Aorta (tissue), 5 donors: ENCODE measurements at regions not wholly inside any gene's neighbourhood (a gene's known extent, or its start where the extent isn't known, plus 50 kb on each side); places are given as distances from the start of the nearest gene placed in this dataset.

Source experiments
- ATAC-seq: fragments of 200-7000 bp; cut with Tn5 transposase; one replicate; pipeline ENCODE4 v1.9.1; 2022; ENCODE audit warnings: moderate library complexity; ENCODE audit not compliant: low FRiP score
- DNase-seq, 2 donors: peaks; one replicate each; pipeline ENCODE4 v3.0.0-alpha.2; 2020
- H3K27ac ChIP-seq, 2 donors: one replicate each; pipeline ENCODE4 v1.5.1; 2013; ENCODE audit warnings: low read length in 2 of 2, mild to moderate bottlenecking in 2 of 2, moderate library complexity in 2 of 2, control low read depth in 1 of 2, inconsistent platforms in 1 of 2, low read depth in 1 of 2
- H3K27me3 ChIP-seq, 2 donors: one replicate each; pipeline ENCODE4 v1.6.1; 2013; ENCODE audit warnings: control low read depth in 1 of 2, low read length in 1 of 2, mild to moderate bottlenecking in 1 of 2, moderate library complexity in 1 of 2; ENCODE audit not compliant: insufficient read depth in 2 of 2, control insufficient read depth in 1 of 2
- H3K36me3 ChIP-seq, 2 donors: one replicate each; pipeline ENCODE4 v1.6.1; 2013; ENCODE audit warnings: control low read depth in 1 of 2, low read length in 1 of 2, mild to moderate bottlenecking in 1 of 2; ENCODE audit not compliant: insufficient read depth in 2 of 2, control insufficient read depth in 1 of 2
- H3K4me1 ChIP-seq, 2 donors: one replicate each; pipeline ENCODE4 v1.6.1; 2013; ENCODE audit warnings: low read length in 2 of 2, control low read depth in 1 of 2, mild to moderate bottlenecking in 1 of 2, moderate library complexity in 1 of 2; ENCODE audit not compliant: insufficient read depth in 2 of 2, control insufficient read depth in 1 of 2
- H3K4me3 ChIP-seq, 2 donors: one replicate each; pipeline ENCODE4 v1.5.1; 2013; ENCODE audit warnings: low read length in 2 of 2, control low read depth in 1 of 2, mild to moderate bottlenecking in 1 of 2
- H3K9me3 ChIP-seq: one replicate; pipeline ENCODE4 v1.6.1; 2013; ENCODE audit warnings: mild to moderate bottlenecking, low read length; ENCODE audit not compliant: control insufficient read depth
- WGBS, 2 donors: extraction: QIAGEN DNeasy Blood & Tissue Kit; methylation state at CpG; one replicate each; pipeline ENCODE4 v1.1.7; 2013; 5-methylcytosine and 5-hydroxymethylcytosine counted together
- intact Hi-C, 2 donors: fragments of 100-400 bp; cut with DNase I; formaldehyde crosslinking; loops; one replicate each; pipeline versions ENCODE4 v1.14.2 to v1.15.0; 2022
- donor health status: healthy with polysubstance abuse.
- donor health status: Bipolar disorder and iron deficiency.
- donor health status: DM: no; HTN: no; CAD: no.
- donor health status: DM: no; HTN: no; CAD: no.
- donor health status: DM: yes; HTN: yes; CAD: no.

GRCh38 chr2:30359644-30360167 lies 87.3 kb upstream of the LCLAT1 start:
- peak; percentile 81 for ATAC-seq
- H3K27ac ChIP-seq = peak overlapping the region; percentile 59 to 87
- H3K27me3 ChIP-seq = no peaks in the 10 kb centered on the region
- peaks cover 5 to 7% of the 10 kb centered on the region in 2 donors for H3K4me1 ChIP-seq
- no peaks in the 10 kb centered on the region for H3K9me3 ChIP-seq
- no peak overlapping the region for H3K4me3 ChIP-seq
- DNase-seq = peak in 1 of 2 donors; percentile 77
- no peaks in the 10 kb centered on the region for H3K36me3 ChIP-seq
- 9 to 10% methylated on average over 7 of the region's 7 CpGs for WGBS, 2 donors
- intact Hi-C loops = loop anchor here (5.0 to 10.0 kb wide), 4 partner anchors 63 to 1712 kb away; partner anchors contain the start of gene LBH (in 1 of the 2)

GRCh38 chr2:30361751-30362394 lies 85.2 kb upstream of the LCLAT1 start:
- H3K4me1 ChIP-seq = peaks cover 5 to 7% of the 10 kb centered on the region in 2 donors
- no peaks in the 10 kb centered on the region for H3K9me3 ChIP-seq
- intact Hi-C loops = loop anchor here (5.0 to 10.0 kb wide), 3 partner anchors 60 to 333 kb away; partner anchors contain the start of gene LBH (in 1 of the 2)
- no peak for ATAC-seq
- WGBS, 2 donors = 84 to 86% methylated on average over 11 of the region's 11 CpGs
- H3K27ac ChIP-seq = peak overlapping the region; percentile 87 to 88
- H3K36me3 ChIP-seq = no peaks in the 10 kb centered on the region
- no peak overlapping the region for H3K4me3 ChIP-seq
- no peaks in the 10 kb centered on the region for H3K27me3 ChIP-seq
- DNase-seq = no peak

- H3K4me3 ChIP-seq = no peak overlapping the region
- intact Hi-C loops = loop anchor here (5.0 to 10.0 kb wide), 3 partner anchors 60 to 332 kb away; partner anchors contain the start of gene LBH (in 1 of the 2)
- no peaks in the 10 kb centered on the region for H3K27me3 ChIP-seq
- WGBS, 2 donors = 24 to 25% methylated on average over 4 of the region's 4 CpGs
- no peaks in the 10 kb centered on the region for H3K36me3 ChIP-seq
- no peaks in the 10 kb centered on the region for H3K9me3 ChIP-seq
- peaks cover 5 to 7% of the 10 kb centered on the region in 2 donors for H3K4me1 ChIP-seq
- ATAC-seq (peak; percentile 56), DNase-seq (peak in 1 of 2 donors; percentile 59)
- peak overlapping the region; percentile 87 to 88 for H3K27ac ChIP-seq
These were observed 84.5 kb upstream of the LCLAT1 start for GRCh38 chr2:30362468-30363081.

GRCh38 chr2:30363406-30363805 lies 83.6 kb upstream of the LCLAT1 start:
- Histone ChIP-seq H3K4me1 (peaks cover 5 to 7% of the 10 kb centered on the region in 2 donors), H3K27ac (peak overlapping the region; percentile 37 to 75)
- ATAC-seq = no peak

GRCh38 chr2:30365201-30365600 lies 81.8 kb upstream of the LCLAT1 start:
- Histone ChIP-seq H3K4me3 (no peak overlapping the region), H3K9me3 (no peaks in the 10 kb centered on the region), H3K27me3 (no peaks in the 10 kb centered on the region), H3K4me1 (peaks cover 5 to 7% of the 10 kb centered on the region in 2 donors), H3K36me3 (no peaks in the 10 kb centered on the region), H3K27ac (no peak overlapping the region)
- no peak for ATAC-seq
- WGBS, 2 donors = 96 to 98% methylated on average over 10 of the region's 10 CpGs
- intact Hi-C loops = loop anchor here in 1 of 2 donors (10.0 kb wide), 1 partner anchor 330 kb away; no protein-coding TSS in a partner anchor
- no peak for DNase-seq

More at GRCh38 chr2:30363406-30363805, 83.6 kb upstream of the LCLAT1 start:
- Histone ChIP-seq H3K9me3 (no peaks in the 10 kb centered on the region), H3K27me3 (no peaks in the 10 kb centered on the region), H3K36me3 (no peaks in the 10 kb centered on the region), H3K4me3 (no peak overlapping the region)
- 92 to 93% methylated on average over 3 of the region's 3 CpGs for WGBS, 2 donors
- DNase-seq = no peak
- intact Hi-C loops = loop anchor here (5.0 to 10.0 kb wide), 3 partner anchors 59 to 331 kb away; partner anchors contain the start of gene LBH (in 1 of the 2)

- no peak for DNase-seq
- H3K9me3 ChIP-seq = no peaks in the 10 kb centered on the region
- no peak for ATAC-seq
- H3K27me3 ChIP-seq = no peaks in the 10 kb centered on the region
- no peaks in the 10 kb centered on the region for H3K36me3 ChIP-seq
- H3K27ac ChIP-seq = no peak overlapping the region
- WGBS, 2 donors = 89 to 93% methylated on average over 10 of the region's 10 CpGs
- intact Hi-C loops = loop anchor here in 1 of 2 donors (10.0 kb wide), 1 partner anchor 329 kb away; no protein-coding TSS in a partner anchor
- no peak overlapping the region for H3K4me3 ChIP-seq
- H3K4me1 ChIP-seq = peaks cover 5 to 7% of the 10 kb centered on the region in 2 donors
These were observed 80.8 kb upstream of the LCLAT1 start for GRCh38 chr2:30366199-30366691.

- no peaks in the 10 kb centered on the region for H3K9me3 ChIP-seq
- WGBS, 2 donors = 87 to 88% methylated on average over 9 of the region's 9 CpGs
- H3K4me3 ChIP-seq = no peak overlapping the region
- peaks cover 4% of the 10 kb centered on the region in 2 donors for H3K4me1 ChIP-seq
- intact Hi-C loops = loop anchor here in 1 of 2 donors (10.0 kb wide), 1 partner anchor 327 kb away; no protein-coding TSS in a partner anchor
- H3K27ac ChIP-seq = no peak overlapping the region
- ATAC-seq (no peak), DNase-seq (no peak)
- no peaks in the 10 kb centered on the region for H3K36me3 ChIP-seq
- no peaks in the 10 kb centered on the region for H3K27me3 ChIP-seq
These were observed 79.6 kb upstream of the LCLAT1 start for GRCh38 chr2:30367232-30368070.

GRCh38 chr2:30368258-30368657 lies 78.8 kb upstream of the LCLAT1 start:
- intact Hi-C loops = loop anchor here in 1 of 2 donors (10.0 kb wide), 1 partner anchor 327 kb away; no protein-coding TSS in a partner anchor
- ATAC-seq (peak; percentile 19), DNase-seq (no peak)
- 87 to 88% methylated on average over 5 of the region's 5 CpGs for WGBS, 2 donors
- peaks cover 0 to 2% of the 10 kb centered on the region in 2 donors for H3K4me1 ChIP-seq
- no peak overlapping the region for H3K27ac ChIP-seq
- no peaks in the 10 kb centered on the region for H3K36me3 ChIP-seq
- no peaks in the 10 kb centered on the region for H3K27me3 ChIP-seq
- no peak overlapping the region for H3K4me3 ChIP-seq
- H3K9me3 ChIP-seq = no peaks in the 10 kb centered on the region
